HUES6 (cell line): ENCODE measurements at regions not wholly inside any gene's neighbourhood (a gene's known extent, or its start where the extent isn't known, plus 50 kb on each side); places are given as distances from the start of the nearest gene placed in this dataset.
"Not testable (repeated sequence)": the region's sequence is repeated elsewhere in the genome, so short reads cannot be mapped to it uniquely, and the experiment has no call there.

Source experiments
- H3K27ac ChIP-seq: 2 replicates; pipeline ENCODE4 v1.7.0; 2013; ENCODE audit warnings: low read depth, mild to moderate bottlenecking, low read length, inconsistent platforms
- H3K27me3 ChIP-seq: 2 replicates; pipeline ENCODE4 v1.6.1; 2013; ENCODE audit warnings: low read length; ENCODE audit not compliant: control insufficient read depth, insufficient read depth
- H3K36me3 ChIP-seq: 2 replicates; pipeline ENCODE4 v1.6.1; 2013; ENCODE audit warnings: low read length; ENCODE audit not compliant: control insufficient read depth, insufficient read depth
- H3K4me1 ChIP-seq: 2 replicates; pipeline ENCODE4 v1.6.1; 2013; ENCODE audit warnings: low read length; ENCODE audit not compliant: control insufficient read depth, insufficient read depth
- H3K4me3 ChIP-seq: 2 replicates; pipeline ENCODE4 v1.5.1; 2013; ENCODE audit warnings: low read depth, low read length
- H3K9ac ChIP-seq: one replicate; pipeline ENCODE4 v1.6.1; 2013; ENCODE audit warnings: mild to moderate bottlenecking, low read length
- H3K9me3 ChIP-seq: 2 replicates; pipeline ENCODE4 v1.6.1; 2013; ENCODE audit warnings: low read depth, low read length; ENCODE audit not compliant: control insufficient read depth, insufficient read depth

- Histone ChIP-seq H3K4me3 (no peak overlapping the region), H3K36me3 (no peaks in the 10 kb centered on the region), H3K27me3 (no peaks in the 10 kb centered on the region), H3K4me1 (peaks cover 4% of the 10 kb centered on the region; the same call in 1 of the 2 replicates), H3K27ac (no peak overlapping the region), H3K9ac (no peak overlapping the region), H3K9me3 (no peaks in the 10 kb centered on the region)
Observed at GRCh38 chr20:40960521-40960956, 68.1 kb upstream of the TOP1 start.

- no peaks in the 10 kb centered on the region for H3K36me3 ChIP-seq
- H3K9ac ChIP-seq, result no peak overlapping the region
- H3K27ac ChIP-seq, result no peak overlapping the region
Observed at GRCh38 chr20:40961176-40961575, 67.4 kb upstream of the TOP1 start.

GRCh38 chr20:40961686-40962640, 66.7 kb upstream of the TOP1 start:
- no peak overlapping the region for H3K4me3 ChIP-seq
- no peak overlapping the region for H3K27ac ChIP-seq
- no peak overlapping the region for H3K9ac ChIP-seq
- H3K9me3 ChIP-seq, result no peaks in the 10 kb centered on the region
- H3K4me1 ChIP-seq, result peaks cover 4% of the 10 kb centered on the region; the same call in 1 of the 2 replicates
- no peaks in the 10 kb centered on the region for H3K36me3 ChIP-seq
- H3K27me3 ChIP-seq, result no peaks in the 10 kb centered on the region

More at GRCh38 chr20:40961176-40961575, 67.4 kb upstream of the TOP1 start:
- H3K4me1 ChIP-seq, result peaks cover 4% of the 10 kb centered on the region; the same call in 1 of the 2 replicates
- no peaks in the 10 kb centered on the region for H3K27me3 ChIP-seq
- H3K9me3 ChIP-seq, result no peaks in the 10 kb centered on the region
- no peak overlapping the region for H3K4me3 ChIP-seq

DNA sequence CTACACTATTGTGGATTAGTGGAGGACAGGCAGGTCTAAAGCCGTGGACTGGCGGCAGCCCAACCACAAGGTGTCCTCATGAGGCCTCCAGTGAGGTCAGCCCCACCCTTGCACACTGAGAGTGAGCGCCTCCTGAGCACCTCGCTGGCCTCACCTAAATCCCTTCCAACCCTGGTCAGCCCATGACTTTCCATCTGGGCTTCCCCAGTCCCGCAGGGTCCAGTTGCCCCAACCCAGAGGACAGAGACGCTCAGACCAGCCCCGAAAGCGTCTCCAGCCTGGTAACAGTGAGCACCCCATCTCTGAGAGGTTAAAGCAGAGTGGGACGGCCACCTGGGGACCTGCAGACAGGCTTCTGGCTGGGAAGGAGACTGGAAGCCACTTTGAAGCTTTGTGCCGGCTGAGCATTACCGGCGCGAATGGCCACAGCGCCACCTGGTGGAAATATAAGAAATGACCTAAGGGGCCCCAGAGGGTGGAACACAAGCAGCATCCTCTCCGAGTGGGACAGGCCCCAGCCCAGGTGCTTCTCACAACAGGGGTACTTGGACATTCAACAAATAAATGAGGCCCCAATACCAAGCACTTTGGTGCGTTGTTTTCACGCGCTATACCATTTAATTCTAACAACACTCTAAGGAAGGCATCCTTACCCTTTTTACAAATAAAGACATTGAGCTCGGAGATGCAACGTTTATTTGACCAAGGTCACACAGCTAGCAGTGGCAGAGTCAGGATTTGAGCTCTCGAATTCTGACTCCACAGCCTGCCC, 65.7 kb upstream of the TOP1 start:
- Histone ChIP-seq H3K9ac (no peak overlapping the region), H3K4me1 (peaks cover 4% of the 10 kb centered on the region; the same call in 1 of the 2 replicates), H3K27ac (no peak overlapping the region), H3K4me3 (no peak overlapping the region), H3K9me3 (no peaks in the 10 kb centered on the region), H3K27me3 (no peaks in the 10 kb centered on the region), H3K36me3 (no peaks in the 10 kb centered on the region)

- Histone ChIP-seq H3K9me3 (no peaks in the 10 kb centered on the region), H3K27me3 (no peaks in the 10 kb centered on the region), H3K9ac (no peak overlapping the region), H3K27ac (no peak overlapping the region), H3K4me3 (no peak overlapping the region), H3K36me3 (no peaks in the 10 kb centered on the region), H3K4me1 (peaks cover 4% of the 10 kb centered on the region; the same call in 1 of the 2 replicates)
Observed at GRCh38 chr20:40963505-40963845, 65.1 kb upstream of the TOP1 start.

GRCh38 chr20:40965671-40966070, 63.0 kb upstream of the TOP1 start:
- Histone ChIP-seq H3K36me3 (no peaks in the 10 kb centered on the region), H3K9me3 (no peaks in the 10 kb centered on the region), H3K27me3 (peaks cover 8% of the 10 kb centered on the region), H3K4me3 (no peak overlapping the region), H3K27ac (no peak overlapping the region), H3K9ac (no peak overlapping the region), H3K4me1 (peaks cover 4% of the 10 kb centered on the region)

DNA sequence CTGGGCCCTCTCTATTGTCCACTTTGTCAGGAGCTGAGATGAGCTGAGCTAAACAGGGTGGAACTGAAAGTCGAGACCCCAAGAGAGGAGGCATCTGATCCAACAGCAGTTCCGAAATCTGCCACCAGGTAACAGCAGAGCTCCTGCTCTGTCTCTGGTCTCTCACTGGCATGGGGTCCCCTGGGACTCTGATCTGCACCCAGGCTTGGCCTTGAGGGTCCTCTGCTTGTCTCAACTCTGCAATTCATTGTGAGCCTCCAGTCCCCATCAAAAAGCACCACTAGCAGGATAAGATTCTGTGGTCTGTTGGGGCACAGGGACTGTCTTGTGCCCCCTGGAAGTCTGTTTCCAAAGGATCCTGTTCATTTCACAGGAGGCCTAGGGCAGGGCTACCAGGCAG, 62.5 kb upstream of the TOP1 start:
- peaks cover 4% of the 10 kb centered on the region for H3K4me1 ChIP-seq
- no peaks in the 10 kb centered on the region for H3K9me3 ChIP-seq
- peaks cover 8% of the 10 kb centered on the region for H3K27me3 ChIP-seq
- no peak overlapping the region for H3K9ac ChIP-seq
- H3K4me3 ChIP-seq, result no peak overlapping the region
- H3K36me3 ChIP-seq, result no peaks in the 10 kb centered on the region
- no peak overlapping the region for H3K27ac ChIP-seq

DNA sequence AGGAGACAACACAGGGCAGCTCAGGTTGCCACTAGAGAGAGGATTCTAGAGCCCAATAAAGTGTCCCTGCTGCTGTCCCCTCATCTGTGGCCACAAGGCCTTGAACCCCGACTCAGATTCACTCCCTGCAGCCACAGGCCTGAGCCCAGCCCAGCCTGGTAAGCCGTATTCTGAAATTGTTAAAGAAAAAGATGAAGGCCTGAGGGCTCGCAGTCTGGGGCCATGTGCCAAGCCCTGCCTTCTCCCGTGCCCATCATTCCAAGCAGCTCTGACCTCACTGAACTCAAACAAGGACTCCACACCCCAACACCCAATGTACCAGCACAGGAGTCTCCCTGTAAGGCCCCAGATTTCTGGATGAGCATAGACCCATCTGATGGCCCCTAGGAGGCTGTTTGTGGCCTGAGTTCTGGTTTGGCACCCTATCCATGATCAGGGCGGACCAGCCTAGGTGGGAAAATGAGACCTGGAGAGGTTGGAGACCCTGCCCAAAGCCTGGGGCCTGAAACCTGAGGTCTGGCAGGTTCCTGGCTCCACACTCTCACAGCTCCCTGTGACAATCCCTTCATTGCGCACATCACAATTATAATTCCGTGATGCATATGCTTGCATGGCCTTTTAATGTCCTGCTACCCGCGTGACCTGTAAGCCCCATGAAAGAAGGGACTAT, 62.0 kb upstream of the TOP1 start:
- Histone ChIP-seq H3K4me1 (peaks cover 4% of the 10 kb centered on the region), H3K9me3 (no peaks in the 10 kb centered on the region), H3K4me3 (no peak overlapping the region), H3K36me3 (no peaks in the 10 kb centered on the region), H3K9ac (no peak overlapping the region), H3K27me3 (peaks cover 8% of the 10 kb centered on the region), H3K27ac (no peak overlapping the region)

GRCh38 chr20:40967700-40968099, 60.9 kb upstream of the TOP1 start:
- no peaks in the 10 kb centered on the region for H3K36me3 ChIP-seq
- no peak overlapping the region for H3K4me3 ChIP-seq
- no peaks in the 10 kb centered on the region for H3K9me3 ChIP-seq
- H3K4me1 ChIP-seq, result peaks cover 2% of the 10 kb centered on the region
- H3K9ac ChIP-seq, result no peak overlapping the region
- peaks cover 8% of the 10 kb centered on the region for H3K27me3 ChIP-seq
- H3K27ac ChIP-seq, result no peak overlapping the region

- H3K9me3 ChIP-seq, H3K27ac ChIP-seq, H3K36me3 ChIP-seq, H3K4me1 ChIP-seq, H3K9ac ChIP-seq, H3K27me3 ChIP-seq: not testable (repeated sequence)
- peak overlapping the region; percentile 36 for H3K4me3 ChIP-seq
Observed at GRCh38 chr20:40968816-40969562, 59.6 kb upstream of the TOP1 start.
